HL-60 (cell line): ENCODE measurements at regions not wholly inside any gene's neighbourhood (a gene's known extent, or its start where the extent isn't known, plus 50 kb on each side); places are given as distances from the start of the nearest gene placed in this dataset.

Experiments used
- TF ChIP-seq, protein P1 (sequence below): IDR thresholded peaks from 2 replicates; pipeline ENCODE4 v1.6.1; 2012; ENCODE audit warnings: low read depth; ENCODE audit not compliant: insufficient replicate concordance
- TF ChIP-seq, protein P2 (sequence below): IDR thresholded peaks from one replicate; pipeline ENCODE4 v1.5.1; 2011; ENCODE audit warnings: low read length, control low read depth, inconsistent platforms; ENCODE audit not compliant: insufficient read depth

DNA sequence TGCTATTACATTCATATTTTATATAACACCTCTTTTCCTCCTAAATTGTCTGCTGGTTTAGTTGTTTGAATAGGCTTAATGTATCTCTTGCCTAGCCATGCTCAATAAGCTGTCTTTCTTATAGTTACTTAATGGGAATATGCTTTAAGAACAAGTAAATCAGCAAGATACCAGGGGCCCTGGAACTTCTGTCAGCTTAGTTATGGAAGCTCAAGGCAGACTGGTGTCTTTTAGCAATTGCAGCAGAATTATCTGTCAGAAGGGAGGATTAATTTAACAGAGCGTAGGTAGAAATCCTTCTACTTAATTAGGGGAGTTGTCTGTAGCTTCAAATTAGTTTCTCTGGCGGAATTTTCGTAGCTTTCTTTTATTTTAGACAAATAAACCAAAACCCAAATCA lies 94.9 kb downstream of the C11orf91 start:
- TF ChIP-seq, protein P1, sequence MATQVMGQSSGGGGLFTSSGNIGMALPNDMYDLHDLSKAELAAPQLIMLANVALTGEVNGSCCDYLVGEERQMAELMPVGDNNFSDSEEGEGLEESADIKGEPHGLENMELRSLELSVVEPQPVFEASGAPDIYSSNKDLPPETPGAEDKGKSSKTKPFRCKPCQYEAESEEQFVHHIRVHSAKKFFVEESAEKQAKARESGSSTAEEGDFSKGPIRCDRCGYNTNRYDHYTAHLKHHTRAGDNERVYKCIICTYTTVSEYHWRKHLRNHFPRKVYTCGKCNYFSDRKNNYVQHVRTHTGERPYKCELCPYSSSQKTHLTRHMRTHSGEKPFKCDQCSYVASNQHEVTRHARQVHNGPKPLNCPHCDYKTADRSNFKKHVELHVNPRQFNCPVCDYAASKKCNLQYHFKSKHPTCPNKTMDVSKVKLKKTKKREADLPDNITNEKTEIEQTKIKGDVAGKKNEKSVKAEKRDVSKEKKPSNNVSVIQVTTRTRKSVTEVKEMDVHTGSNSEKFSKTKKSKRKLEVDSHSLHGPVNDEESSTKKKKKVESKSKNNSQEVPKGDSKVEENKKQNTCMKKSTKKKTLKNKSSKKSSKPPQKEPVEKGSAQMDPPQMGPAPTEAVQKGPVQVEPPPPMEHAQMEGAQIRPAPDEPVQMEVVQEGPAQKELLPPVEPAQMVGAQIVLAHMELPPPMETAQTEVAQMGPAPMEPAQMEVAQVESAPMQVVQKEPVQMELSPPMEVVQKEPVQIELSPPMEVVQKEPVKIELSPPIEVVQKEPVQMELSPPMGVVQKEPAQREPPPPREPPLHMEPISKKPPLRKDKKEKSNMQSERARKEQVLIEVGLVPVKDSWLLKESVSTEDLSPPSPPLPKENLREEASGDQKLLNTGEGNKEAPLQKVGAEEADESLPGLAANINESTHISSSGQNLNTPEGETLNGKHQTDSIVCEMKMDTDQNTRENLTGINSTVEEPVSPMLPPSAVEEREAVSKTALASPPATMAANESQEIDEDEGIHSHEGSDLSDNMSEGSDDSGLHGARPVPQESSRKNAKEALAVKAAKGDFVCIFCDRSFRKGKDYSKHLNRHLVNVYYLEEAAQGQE = no peak
- TF ChIP-seq, protein P2, sequence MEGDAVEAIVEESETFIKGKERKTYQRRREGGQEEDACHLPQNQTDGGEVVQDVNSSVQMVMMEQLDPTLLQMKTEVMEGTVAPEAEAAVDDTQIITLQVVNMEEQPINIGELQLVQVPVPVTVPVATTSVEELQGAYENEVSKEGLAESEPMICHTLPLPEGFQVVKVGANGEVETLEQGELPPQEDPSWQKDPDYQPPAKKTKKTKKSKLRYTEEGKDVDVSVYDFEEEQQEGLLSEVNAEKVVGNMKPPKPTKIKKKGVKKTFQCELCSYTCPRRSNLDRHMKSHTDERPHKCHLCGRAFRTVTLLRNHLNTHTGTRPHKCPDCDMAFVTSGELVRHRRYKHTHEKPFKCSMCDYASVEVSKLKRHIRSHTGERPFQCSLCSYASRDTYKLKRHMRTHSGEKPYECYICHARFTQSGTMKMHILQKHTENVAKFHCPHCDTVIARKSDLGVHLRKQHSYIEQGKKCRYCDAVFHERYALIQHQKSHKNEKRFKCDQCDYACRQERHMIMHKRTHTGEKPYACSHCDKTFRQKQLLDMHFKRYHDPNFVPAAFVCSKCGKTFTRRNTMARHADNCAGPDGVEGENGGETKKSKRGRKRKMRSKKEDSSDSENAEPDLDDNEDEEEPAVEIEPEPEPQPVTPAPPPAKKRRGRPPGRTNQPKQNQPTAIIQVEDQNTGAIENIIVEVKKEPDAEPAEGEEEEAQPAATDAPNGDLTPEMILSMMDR = no peak
